HG03039 (cell line): ENCODE measurements at regions not wholly inside any gene's neighbourhood (a gene's known extent, or its start where the extent isn't known, plus 50 kb on each side); places are given as distances from the start of the nearest gene placed in this dataset.

Experiments
- ATAC-seq: cut with Tn5 transposase; IDR thresholded peaks from one replicate; pipeline ENCODE4 v1.9.1; 2021; ENCODE audit warnings: mild to moderate bottlenecking, moderate library complexity; ENCODE audit not compliant: unreplicated experiment

- no peak for ATAC-seq
Observed at GRCh38 chrX:6909396-6909795, 238.1 kb upstream of the STS start.

DNA sequence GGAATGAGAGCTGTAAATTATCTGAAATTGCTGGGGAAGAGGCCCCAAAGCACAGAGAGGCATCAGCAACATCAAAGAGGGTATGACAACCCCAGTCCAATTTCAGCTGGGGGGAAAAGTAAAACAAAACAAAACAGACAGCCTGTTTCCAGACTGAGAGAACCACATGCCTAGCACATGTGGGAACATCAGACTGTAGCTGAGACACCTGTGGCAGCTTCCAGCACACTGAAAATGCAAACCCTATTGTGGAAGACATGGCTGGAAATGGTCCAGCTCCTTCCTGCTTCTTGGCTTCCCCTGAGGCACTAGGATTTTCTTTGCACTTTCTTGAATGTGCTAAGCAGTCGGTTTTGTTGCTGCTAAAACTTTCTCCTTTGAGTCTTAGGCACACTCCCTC, 240.9 kb upstream of the STS start:
- ATAC-seq: no peak

DNA sequence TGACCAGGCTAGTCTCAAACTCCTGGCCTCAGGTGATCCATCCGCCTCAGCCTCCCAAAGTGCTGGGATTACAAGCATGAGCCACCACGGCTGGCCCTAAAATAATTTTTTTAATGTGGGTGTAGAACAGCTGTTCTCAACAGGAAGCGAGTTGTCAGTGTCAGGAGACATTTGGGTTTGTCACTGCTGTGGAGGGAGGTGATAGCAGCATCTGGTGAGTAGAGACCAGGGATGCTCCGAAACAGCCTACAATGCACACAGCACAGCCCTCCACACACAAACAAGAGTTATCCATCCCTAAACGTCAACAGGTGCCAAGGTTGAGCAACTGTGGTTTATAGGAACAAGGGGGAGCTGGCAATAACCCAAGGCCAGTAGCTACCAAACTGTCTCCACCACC, 243.4 kb upstream of the STS start:
- ATAC-seq: no peak

- ATAC-seq: no peak
Observed at GRCh38 chrX:6898371-6898770, 249.1 kb upstream of the STS start.

DNA sequence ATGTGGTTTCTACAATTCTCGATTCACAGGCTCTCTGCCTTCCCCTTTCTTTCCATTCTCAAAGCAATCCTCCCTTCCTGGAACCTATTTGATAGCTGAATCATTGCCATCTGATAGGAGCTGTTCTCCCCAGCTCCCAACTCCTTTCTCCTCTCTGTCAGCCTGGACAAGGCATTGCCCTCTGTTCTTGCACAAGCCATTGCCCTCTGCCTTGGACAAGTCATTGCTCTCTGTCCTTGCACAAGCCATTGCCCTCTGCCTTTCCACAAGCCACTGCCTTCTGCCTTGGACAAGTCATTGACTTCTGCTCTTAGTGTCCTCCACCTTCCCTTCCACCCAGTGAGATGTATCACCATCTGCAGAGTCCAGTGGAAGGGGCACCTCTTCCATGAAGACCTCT, 256.1 kb upstream of the STS start:
- ATAC-seq: no peak

DNA sequence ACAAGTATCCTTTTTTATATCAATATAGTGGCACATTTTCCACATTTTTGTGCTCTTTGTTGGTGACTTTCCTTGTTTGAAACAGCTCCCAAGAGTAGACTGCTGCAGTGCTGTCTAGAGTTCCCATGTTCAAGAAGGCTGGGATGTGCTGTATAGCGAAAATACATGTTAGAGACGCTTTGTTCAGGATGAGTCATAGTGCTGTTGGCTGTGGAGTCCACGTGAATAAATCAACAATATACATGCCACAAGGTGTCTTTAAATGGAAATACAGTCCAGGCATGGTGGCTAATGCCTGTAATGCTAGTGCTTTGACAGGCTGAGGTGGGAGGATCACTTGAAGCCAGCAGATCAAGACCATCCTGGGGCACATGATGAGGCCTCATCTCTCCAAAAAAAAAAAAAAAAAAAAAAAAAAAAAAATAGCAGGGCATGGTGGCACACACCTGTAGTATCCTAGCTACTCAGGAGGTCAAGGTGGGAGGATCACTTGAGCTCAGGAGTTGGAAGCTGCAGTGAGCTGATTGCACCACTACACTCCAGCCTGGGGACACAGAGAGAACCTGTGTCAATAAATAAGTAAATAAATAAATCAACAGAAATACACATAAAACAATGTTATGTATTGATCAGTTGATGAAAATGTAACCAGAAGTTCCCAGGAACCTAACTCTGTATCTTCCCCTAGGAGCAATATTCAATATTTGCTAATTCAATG, 256.8 kb upstream of the STS start:
- no peak for ATAC-seq

DNA sequence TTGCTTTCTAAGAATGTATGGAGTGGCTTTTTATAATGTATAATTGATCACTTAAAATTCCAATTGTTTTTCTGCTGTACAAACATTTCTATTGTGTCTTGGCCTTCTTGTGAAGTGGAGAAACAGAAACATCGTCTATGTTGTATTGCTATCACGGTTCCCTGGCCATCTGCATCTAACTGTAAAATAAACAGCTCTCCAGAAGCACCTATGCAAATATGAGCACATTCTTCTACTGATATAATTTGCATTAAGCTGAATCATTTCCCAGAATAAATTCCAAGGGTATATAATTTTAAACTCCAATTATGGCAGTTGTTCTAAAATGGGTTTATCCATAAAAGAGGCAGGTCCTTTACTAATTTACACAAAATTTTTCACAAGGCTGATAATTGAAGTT, 261.6 kb upstream of the STS start:
- ATAC-seq: no peak

- ATAC-seq: no peak
Observed at GRCh38 chrX:6885396-6885795, 262.1 kb upstream of the STS start.

DNA sequence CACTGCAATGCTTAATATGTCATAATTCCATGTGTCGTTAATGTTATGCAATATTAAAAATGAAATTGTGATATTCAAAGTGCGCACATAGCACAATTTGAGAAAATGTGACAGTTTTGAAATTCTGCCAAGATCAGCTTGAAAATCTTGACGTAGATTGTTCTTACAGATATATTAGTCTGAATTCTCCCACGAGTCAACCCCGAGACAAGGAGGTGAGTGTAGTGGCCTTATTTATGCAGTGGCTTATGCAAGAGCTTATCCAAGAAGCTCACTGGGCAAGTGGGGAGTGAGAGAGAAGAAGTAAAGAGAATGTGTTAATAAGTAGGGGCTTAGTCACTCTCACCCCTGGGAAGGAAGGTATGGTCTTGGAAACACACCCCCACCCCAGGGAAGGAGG, 286.1 kb upstream of the STS start:
- no peak for ATAC-seq

DNA sequence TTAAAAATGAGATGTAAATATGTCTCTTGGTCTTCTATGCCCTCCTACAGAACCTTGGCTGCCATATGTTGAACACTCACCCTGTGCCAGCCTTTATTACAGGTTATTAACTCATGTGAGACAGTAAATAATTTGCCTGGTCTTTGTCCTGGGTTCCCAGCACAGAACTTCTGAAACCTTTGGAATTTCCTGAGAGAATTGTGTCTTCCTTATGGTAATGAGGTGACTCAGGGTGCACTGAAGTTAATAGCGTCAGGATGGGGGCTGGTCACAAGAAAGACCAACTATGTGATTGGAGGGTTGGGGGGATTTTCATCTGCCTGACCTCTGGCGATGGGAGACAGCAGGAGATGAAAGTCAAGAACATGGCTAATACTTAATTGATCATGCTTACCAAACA, 289.8 kb upstream of the STS start:
- no peak for ATAC-seq

GRCh38 chrX:6856471-6856870, 291.0 kb upstream of the STS start:
- no peak for ATAC-seq

GRCh38 chrX:6852869-6853268, 294.6 kb upstream of the STS start:
- no peak for ATAC-seq

GRCh38 chrX:6852121-6852520, 295.4 kb upstream of the STS start:
- no peak for ATAC-seq

DNA sequence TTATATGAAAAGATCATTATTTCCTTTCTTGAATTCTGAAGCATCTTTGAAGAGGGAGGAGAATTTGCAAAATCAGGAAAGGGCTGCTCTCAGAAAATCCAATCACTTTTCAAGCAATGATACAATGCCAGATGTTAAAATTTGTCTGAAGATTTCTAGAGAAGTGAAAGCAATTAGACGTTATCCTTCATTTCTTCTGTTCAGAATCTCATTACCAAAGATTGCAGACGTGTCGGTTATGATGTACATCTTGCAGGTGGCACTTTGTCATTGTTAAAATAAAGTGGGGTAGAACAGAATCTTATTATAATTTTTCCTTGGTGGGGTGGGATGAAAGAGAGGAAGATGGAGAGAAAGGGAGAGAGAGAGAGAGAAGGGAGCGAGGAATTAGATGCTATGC, 296.4 kb upstream of the STS start:
- no peak for ATAC-seq

- no peak for ATAC-seq
Observed at GRCh38 chrX:6849716-6850414, 297.6 kb upstream of the STS start.

DNA sequence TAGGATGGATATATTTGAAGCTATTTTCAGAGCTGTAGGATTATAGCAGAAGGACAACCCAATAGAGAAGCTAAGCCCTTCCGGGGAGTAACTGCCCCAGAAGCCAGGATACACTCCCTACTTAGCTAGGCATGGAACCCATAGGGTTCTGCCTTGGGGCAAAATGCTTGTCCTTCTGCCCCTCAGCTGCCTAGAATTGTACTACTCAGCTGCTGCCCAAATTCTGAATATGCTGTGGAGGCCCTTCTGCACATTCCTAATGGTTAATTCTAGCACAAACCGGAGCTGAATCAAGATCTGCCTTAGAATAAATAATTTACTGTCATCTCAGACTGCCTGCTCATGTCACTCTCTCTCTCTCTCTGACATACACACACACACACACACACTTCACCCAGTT, 297.7 kb upstream of the VCX3A start:
- no peak for ATAC-seq

- ATAC-seq: no peak
Observed at GRCh38 chrX:6826856-6827255, 291.9 kb upstream of the VCX3A start.

DNA sequence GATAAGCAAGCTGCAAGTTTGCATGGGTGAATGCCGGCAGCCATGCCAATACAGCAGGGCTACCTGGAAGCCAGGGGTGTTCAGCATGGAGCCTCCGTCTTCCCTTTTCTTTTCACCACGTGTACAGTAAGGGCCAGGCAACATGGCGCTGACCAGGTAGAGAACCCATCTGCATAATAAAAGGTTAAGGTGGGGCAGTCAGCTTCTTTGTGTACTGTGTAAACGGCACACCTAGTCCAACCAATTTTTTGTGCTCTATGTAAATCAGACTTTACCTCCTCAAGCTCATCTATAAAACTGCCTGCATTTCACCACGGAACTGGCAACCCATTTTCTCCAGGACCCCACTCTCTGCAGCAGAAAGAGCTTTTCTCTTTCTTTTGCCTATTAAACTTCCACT, 286.8 kb upstream of the VCX3A start:
- no peak for ATAC-seq

GRCh38 chrX:6813836-6814370, 279.0 kb upstream of the VCX3A start:
- ATAC-seq: no peak

- ATAC-seq: no peak
Observed at GRCh38 chrX:6812087-6812486, 277.2 kb upstream of the VCX3A start.

- no peak for ATAC-seq
Observed at GRCh38 chrX:6810776-6811175, 275.9 kb upstream of the VCX3A start.

GRCh38 chrX:6803607-6804006, 268.7 kb upstream of the VCX3A start:
- ATAC-seq: no peak

DNA sequence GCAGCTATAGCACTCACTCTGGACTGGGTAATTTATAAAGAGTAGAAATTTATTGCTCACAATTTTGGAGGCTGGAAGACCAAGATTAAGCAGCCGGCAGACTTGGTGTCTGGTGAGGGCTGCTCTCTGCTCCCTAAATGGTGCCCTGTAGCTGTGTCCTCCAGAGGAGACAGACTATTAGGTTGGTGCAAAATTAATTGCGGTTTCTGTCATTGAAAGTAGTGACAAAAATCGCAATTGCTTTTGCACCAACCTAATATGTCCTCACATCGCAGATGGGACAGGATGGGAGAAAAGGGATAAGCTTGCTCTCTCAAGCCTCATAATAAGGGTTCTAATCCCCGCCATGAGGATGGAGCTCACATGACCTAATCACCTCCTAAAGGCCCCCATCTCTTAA, 258.1 kb upstream of the VCX3A start:
- ATAC-seq: no peak
